ENCODE measurements at regions not wholly inside any gene's neighbourhood (a gene's known extent, or its start where the extent isn't known, plus 50 kb on each side); places are given as distances from the start of the nearest gene placed in this dataset.

DNA sequence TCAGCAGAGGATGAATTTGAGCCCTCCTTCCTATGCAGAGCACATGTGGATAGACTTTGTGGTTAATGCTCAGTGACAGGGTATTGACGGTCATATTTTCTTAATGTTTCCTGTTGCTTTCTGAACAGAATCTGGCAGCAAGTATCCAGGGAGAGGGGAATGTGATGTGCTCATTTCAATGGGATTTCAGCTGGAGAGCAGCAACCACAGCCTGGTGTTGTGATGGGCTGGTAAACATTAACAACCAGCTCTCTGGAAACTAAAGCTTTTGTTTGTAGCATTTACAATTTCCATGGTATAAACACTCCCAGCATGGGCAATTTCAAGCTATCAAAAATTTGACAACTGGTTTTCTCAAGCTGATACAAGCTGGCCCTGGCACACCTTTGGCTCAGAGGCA is 215.9 kb downstream of the SH2D4B start:
- Histone ChIP-seq H3K27ac (ENCODE audit: low read depth, low read length, poor library complexity, severe bottlenecking) (no peak overlapping the region), H3K36me3 (ENCODE audit: insufficient read depth, low read length) (no peaks in the 10 kb centered on the region), H4K20me1 (ENCODE audit: insufficient read depth, low read length) (no peaks in the 10 kb centered on the region), H3K4me1 (ENCODE audit: insufficient read depth, low read length, poor library complexity, severe bottlenecking) (no peaks in the 10 kb centered on the region), H3K4me2 (ENCODE audit: low read length) (no peak overlapping the region), H3K79me2 (ENCODE audit: insufficient read depth, low read depth, low read length) (no peaks in the 10 kb centered on the region), H3K9me3 (ENCODE audit: low read length) (no peaks in the 10 kb centered on the region), H3K4me3 (ENCODE audit: low read depth, low read length, poor library complexity, severe bottlenecking) (no peak overlapping the region), H2AFZ (ENCODE audit: low read length) (no peak overlapping the region), H3K9me2 (ENCODE audit: insufficient read depth, low read length) (no peaks in the 10 kb centered on the region)
- no TSS peak for BruUV-seq (replicated peaks)
- CTCF ChIA-PET (ENCODE audit: unreplicated experiment), result no interaction called here
- intact Hi-C loops (cut with micrococcal nuclease; ENCODE audit: unreplicated experiment), result no loop called here
- no peak for DNase-seq (ENCODE audit: low spot score)
- no peak for TF ChIP-seq EZH2phosphoT487 (IDR thresholded peaks at IDR 0.05; ENCODE audit: borderline replicate concordance, low read depth, low read length)
- TF ChIP-seq, protein P1, sequence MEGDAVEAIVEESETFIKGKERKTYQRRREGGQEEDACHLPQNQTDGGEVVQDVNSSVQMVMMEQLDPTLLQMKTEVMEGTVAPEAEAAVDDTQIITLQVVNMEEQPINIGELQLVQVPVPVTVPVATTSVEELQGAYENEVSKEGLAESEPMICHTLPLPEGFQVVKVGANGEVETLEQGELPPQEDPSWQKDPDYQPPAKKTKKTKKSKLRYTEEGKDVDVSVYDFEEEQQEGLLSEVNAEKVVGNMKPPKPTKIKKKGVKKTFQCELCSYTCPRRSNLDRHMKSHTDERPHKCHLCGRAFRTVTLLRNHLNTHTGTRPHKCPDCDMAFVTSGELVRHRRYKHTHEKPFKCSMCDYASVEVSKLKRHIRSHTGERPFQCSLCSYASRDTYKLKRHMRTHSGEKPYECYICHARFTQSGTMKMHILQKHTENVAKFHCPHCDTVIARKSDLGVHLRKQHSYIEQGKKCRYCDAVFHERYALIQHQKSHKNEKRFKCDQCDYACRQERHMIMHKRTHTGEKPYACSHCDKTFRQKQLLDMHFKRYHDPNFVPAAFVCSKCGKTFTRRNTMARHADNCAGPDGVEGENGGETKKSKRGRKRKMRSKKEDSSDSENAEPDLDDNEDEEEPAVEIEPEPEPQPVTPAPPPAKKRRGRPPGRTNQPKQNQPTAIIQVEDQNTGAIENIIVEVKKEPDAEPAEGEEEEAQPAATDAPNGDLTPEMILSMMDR (conservative IDR thresholded peaks at IDR 0.05; ENCODE audit: low read length), result no peak
- POLR2A ChIA-PET, result interaction anchor here (0.5 to 0.6 kb wide), 2 partner anchors 44 to 320 kb away, joined by 4 read pairs; no protein-coding TSS in a partner anchor

DNA sequence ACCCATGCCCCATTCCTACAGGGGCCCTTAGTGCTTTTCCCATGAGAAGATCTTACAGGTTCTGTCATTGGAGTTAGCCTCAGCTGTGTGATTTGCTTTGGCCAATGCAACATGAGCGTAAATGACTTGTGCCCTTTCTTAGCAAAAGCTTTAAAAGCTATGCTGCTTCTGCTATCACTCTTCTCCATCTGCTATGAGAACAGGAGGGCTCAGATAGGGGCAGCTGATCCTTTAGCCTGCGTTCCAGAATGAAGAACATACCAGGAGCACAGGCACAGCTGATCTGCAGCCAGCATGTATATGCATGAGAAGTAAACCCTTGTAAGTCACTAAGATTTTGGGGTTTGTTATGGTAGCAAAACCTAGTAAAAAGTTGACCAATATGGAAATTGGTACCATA is 218.2 kb downstream of the SH2D4B start:
- no peaks in the 10 kb centered on the region for H3K9me3 ChIP-seq (ENCODE audit: low read length)
- no TSS peak for BruUV-seq (replicated peaks)
- ChIA-PET POLR2A (interaction anchor here (1.2 kb wide), 1 partner anchor 9 kb away, joined by 3 read pairs; no protein-coding TSS in a partner anchor), CTCF (ENCODE audit: unreplicated experiment) (no interaction called here)
- DNase-seq (ENCODE audit: low spot score), result no peak
- H4K20me1 ChIP-seq (ENCODE audit: insufficient read depth, low read length), result no peaks in the 10 kb centered on the region
- no peak overlapping the region for H3K27ac ChIP-seq (ENCODE audit: low read depth, low read length, poor library complexity, severe bottlenecking)
- intact Hi-C loops (cut with micrococcal nuclease; ENCODE audit: unreplicated experiment), result no loop called here
- no peaks in the 10 kb centered on the region for H3K4me1 ChIP-seq (ENCODE audit: insufficient read depth, low read length, poor library complexity, severe bottlenecking)
- H3K4me3 ChIP-seq (ENCODE audit: low read depth, low read length, poor library complexity, severe bottlenecking), result no peak overlapping the region
- H3K79me2 ChIP-seq (ENCODE audit: insufficient read depth, low read depth, low read length), result no peaks in the 10 kb centered on the region
- H3K36me3 ChIP-seq (ENCODE audit: insufficient read depth, low read length), result no peaks in the 10 kb centered on the region
- TF ChIP-seq, protein P1 (conservative IDR thresholded peaks at IDR 0.05; ENCODE audit: low read length), result no peak
- H3K9me2 ChIP-seq (ENCODE audit: insufficient read depth, low read length), result no peaks in the 10 kb centered on the region
- H2AFZ ChIP-seq (ENCODE audit: low read length), result no peak overlapping the region
- H3K4me2 ChIP-seq (ENCODE audit: low read length), result no peak overlapping the region

DNA sequence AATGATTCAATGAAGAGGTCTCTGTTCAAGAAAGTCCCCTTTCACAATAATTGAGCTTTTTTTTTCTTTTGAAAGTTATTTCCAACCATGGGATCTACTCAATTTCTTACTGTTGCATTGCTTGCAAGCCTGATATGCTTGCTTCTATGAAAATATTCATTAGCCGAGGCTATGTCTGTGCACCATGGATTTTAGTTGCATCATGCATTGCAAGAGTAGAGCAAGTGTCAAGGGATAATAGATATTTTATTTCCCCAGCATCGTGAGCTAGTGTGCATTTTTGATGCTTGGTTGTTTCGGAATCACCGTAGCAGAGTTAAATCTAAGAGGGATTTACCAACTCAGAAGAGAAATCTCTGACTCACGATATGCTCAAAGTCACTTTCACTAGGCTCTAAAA is 222.0 kb downstream of the SH2D4B start:
- no peaks in the 10 kb centered on the region for H3K9me2 ChIP-seq (ENCODE audit: insufficient read depth, low read length)
- CTCF ChIA-PET (ENCODE audit: unreplicated experiment), result no interaction called here
- H3K27ac ChIP-seq (ENCODE audit: low read depth, low read length, poor library complexity, severe bottlenecking), result no peak overlapping the region
- no peak overlapping the region for H3K4me3 ChIP-seq (ENCODE audit: low read depth, low read length, poor library complexity, severe bottlenecking)
- POLR2A ChIA-PET, result no interaction called here
- no peaks in the 10 kb centered on the region for H3K79me2 ChIP-seq (ENCODE audit: insufficient read depth, low read depth, low read length)
- H3K4me1 ChIP-seq (ENCODE audit: insufficient read depth, low read length, poor library complexity, severe bottlenecking), result no peaks in the 10 kb centered on the region
- BruUV-seq (replicated peaks), result no TSS peak
- no peak for DNase-seq (ENCODE audit: low spot score)
- H2AFZ ChIP-seq (ENCODE audit: low read length), result no peak overlapping the region
- TF ChIP-seq EZH2phosphoT487 (IDR thresholded peaks at IDR 0.05; ENCODE audit: borderline replicate concordance, low read depth, low read length), result no peak
- TF ChIP-seq, protein P1 (conservative IDR thresholded peaks at IDR 0.05; ENCODE audit: low read length), result no peak
- no peaks in the 10 kb centered on the region for H3K36me3 ChIP-seq (ENCODE audit: insufficient read depth, low read length)
- intact Hi-C loops (cut with micrococcal nuclease; ENCODE audit: unreplicated experiment), result no loop called here
- no peaks in the 10 kb centered on the region for H4K20me1 ChIP-seq (ENCODE audit: insufficient read depth, low read length)
- H3K9me3 ChIP-seq (ENCODE audit: low read length), result no peaks in the 10 kb centered on the region
- no peak overlapping the region for H3K4me2 ChIP-seq (ENCODE audit: low read length)

Data from OCI-LY7 (cell line).